ENCODE measurements at regions not wholly inside any gene's neighbourhood (a gene's known extent, or its start where the extent isn't known, plus 50 kb on each side); places are given as distances from the start of the nearest gene placed in this dataset.

DNA sequence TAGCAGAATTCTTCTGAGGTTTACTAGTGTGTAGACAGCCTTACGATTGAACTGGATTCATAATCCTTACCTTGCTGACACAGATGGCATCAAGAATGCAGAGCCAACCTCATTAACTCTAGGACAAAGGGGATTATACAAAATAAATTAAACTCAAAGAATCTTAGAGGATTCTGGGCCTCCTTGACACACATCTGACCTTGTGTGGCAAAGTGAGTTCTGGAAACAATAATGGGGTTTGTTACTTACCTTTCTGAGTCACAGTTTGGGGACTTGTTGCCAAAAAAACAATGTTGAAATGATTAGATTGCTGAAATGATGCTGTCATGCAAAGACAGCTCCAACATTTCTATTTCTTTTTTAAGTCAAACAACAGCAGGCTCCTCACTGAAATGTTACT is 179.1 kb upstream of the ISX start:
- TF ChIP-seq, protein P1, sequence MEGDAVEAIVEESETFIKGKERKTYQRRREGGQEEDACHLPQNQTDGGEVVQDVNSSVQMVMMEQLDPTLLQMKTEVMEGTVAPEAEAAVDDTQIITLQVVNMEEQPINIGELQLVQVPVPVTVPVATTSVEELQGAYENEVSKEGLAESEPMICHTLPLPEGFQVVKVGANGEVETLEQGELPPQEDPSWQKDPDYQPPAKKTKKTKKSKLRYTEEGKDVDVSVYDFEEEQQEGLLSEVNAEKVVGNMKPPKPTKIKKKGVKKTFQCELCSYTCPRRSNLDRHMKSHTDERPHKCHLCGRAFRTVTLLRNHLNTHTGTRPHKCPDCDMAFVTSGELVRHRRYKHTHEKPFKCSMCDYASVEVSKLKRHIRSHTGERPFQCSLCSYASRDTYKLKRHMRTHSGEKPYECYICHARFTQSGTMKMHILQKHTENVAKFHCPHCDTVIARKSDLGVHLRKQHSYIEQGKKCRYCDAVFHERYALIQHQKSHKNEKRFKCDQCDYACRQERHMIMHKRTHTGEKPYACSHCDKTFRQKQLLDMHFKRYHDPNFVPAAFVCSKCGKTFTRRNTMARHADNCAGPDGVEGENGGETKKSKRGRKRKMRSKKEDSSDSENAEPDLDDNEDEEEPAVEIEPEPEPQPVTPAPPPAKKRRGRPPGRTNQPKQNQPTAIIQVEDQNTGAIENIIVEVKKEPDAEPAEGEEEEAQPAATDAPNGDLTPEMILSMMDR (IDR thresholded peaks at IDR 0.05; ENCODE audit: low read depth, low read length): no peak
- no peaks in the 10 kb centered on the region for H3K4me1 ChIP-seq (ENCODE audit: low read depth)
- H3K27me3 ChIP-seq: no peaks in the 10 kb centered on the region
- H3K4me3 ChIP-seq: no peak overlapping the region
- H3K27ac ChIP-seq: no peak overlapping the region
- H3K9me3 ChIP-seq (ENCODE audit: low read depth): no peaks in the 10 kb centered on the region
- no peak for DNase-seq (ENCODE audit: low read depth in 1 of 2, low spot score in 1 of 2)
- no peaks in the 10 kb centered on the region for H3K36me3 ChIP-seq

DNA sequence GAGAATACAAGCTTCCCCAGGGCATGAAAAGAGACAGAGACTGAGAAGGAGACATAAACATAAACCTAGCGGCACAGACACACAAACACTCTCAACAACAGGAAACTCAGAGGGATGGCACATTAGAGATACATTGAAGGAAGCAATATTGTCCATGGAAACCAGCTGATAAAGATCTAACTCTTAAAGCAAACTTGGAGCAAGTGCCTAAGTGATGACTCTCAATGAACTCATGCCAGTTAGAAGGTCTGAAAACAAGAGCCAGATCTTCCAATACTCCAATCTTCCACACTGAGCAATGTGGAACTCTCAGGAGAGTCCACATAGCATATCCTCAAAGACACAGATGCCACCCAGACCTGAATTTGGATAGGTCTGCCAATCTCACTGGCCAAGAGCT is 168.8 kb upstream of the ISX start:
- Histone ChIP-seq H3K4me1 (ENCODE audit: low read depth) (no peaks in the 10 kb centered on the region), H3K36me3 (no peaks in the 10 kb centered on the region), H3K27me3 (no peaks in the 10 kb centered on the region), H3K4me3 (no peak overlapping the region), H3K27ac (no peak overlapping the region), H3K9me3 (ENCODE audit: low read depth) (no peaks in the 10 kb centered on the region)
- TF ChIP-seq, protein P1 (IDR thresholded peaks at IDR 0.05; ENCODE audit: low read depth, low read length): no peak
- DNase-seq (ENCODE audit: low read depth in 1 of 2, low spot score in 1 of 2): no peak

DNA sequence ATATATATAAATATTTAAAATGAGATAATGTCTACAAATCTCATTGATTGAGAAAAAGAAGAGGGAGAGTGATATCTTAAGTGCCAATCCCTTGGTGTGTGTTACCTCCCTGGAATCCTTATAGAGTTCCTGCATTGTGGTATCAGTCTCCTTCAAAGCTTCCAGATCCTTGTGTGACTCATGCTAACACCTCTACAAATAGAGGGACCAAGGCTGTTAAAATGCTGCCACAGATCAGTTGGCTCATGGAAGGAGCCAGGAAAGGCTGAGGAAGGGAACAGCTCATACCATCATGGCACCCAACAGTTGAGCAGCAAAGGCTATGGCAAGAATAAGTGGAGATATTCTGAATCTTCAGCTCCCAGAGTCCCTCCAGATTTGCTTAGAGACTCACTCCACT is 163.6 kb upstream of the ISX start:
- no peak overlapping the region for H3K27ac ChIP-seq
- H3K9me3 ChIP-seq (ENCODE audit: low read depth): no peaks in the 10 kb centered on the region
- TF ChIP-seq, protein P1 (IDR thresholded peaks at IDR 0.05; ENCODE audit: low read depth, low read length): no peak
- no peak for DNase-seq (ENCODE audit: low read depth in 1 of 2, low spot score in 1 of 2)
- no peaks in the 10 kb centered on the region for H3K27me3 ChIP-seq
- H3K4me1 ChIP-seq (ENCODE audit: low read depth): no peaks in the 10 kb centered on the region
- H3K36me3 ChIP-seq: no peaks in the 10 kb centered on the region
- H3K4me3 ChIP-seq: no peak overlapping the region

DNA sequence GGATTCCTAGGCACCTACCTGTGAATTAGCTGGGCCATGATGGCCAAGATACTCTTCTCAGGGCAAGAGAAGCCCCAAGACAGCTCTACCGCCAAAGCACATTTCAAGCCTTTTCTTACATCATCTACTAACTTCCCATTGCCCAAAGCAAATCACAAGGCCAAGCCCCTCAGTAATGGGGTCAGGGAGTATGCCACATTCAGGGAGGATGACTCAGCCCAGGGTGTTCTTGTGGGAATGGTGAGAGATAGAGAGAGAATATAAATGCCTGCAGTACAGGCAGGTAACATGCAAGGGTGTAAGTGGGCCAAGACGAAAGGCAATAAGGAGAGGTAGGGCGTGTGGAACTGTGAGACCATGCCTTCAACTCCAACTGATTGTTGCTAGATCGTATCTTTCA is 162.5 kb upstream of the ISX start:
- H3K4me3 ChIP-seq: no peak overlapping the region
- H3K4me1 ChIP-seq (ENCODE audit: low read depth): no peaks in the 10 kb centered on the region
- no peak for DNase-seq (ENCODE audit: low read depth in 1 of 2, low spot score in 1 of 2)
- H3K27ac ChIP-seq: no peak overlapping the region
- no peaks in the 10 kb centered on the region for H3K9me3 ChIP-seq (ENCODE audit: low read depth)
- TF ChIP-seq, protein P1 (IDR thresholded peaks at IDR 0.05; ENCODE audit: low read depth, low read length): no peak
- H3K27me3 ChIP-seq: no peaks in the 10 kb centered on the region
- no peaks in the 10 kb centered on the region for H3K36me3 ChIP-seq

DNA sequence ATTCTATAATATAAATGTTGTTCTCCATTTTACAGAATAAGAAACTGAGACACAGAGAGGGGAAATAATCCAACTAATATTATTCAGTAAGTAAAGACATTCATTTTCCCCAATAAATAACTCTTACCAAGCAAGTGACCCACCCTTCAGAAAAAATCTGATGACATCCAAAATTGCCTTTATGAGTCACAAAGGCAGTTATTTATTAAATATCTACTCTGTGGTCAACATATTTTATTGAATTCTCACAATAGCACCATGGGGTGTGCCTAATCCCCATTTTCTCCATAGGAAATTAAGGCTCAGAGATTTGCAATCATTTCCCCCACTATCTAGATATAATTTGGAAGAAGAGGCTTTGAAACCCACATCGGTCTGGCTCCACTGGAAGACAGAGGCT is 161.5 kb upstream of the ISX start:
- DNase-seq (ENCODE audit: low read depth in 1 of 2, low spot score in 1 of 2): no peak
- Histone ChIP-seq H3K9me3 (ENCODE audit: low read depth) (no peaks in the 10 kb centered on the region), H3K4me1 (ENCODE audit: low read depth) (no peaks in the 10 kb centered on the region), H3K27ac (no peak overlapping the region), H3K36me3 (no peaks in the 10 kb centered on the region), H3K4me3 (no peak overlapping the region), H3K27me3 (no peaks in the 10 kb centered on the region)
- TF ChIP-seq, protein P1 (IDR thresholded peaks at IDR 0.05; ENCODE audit: low read depth, low read length): no peak

DNA sequence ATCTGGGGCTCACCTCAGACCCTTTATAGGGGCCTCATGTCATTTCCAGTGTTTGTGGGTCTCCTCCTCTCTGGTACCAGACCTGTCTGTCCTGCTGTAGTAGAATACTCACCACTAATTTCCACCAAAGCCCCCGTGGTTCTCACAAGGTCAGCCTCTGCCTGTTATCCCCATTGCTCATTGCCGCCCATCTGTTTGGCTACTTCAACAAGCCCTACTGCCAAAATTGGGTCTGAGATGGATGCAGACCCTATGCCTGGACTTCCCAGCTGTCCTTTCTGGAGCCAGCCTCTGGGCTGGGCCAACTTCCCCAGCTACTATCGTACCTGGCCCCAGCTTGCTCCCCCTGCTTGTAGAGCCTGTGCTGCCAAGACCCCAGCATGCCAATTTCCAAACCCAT is 152.1 kb upstream of the ISX start:
- DNase-seq (ENCODE audit: low read depth in 1 of 2, low spot score in 1 of 2): no peak

More for the DNA sequence above, 152.1 kb upstream of the ISX start:
- H3K36me3 ChIP-seq: no peaks in the 10 kb centered on the region
- H3K4me1 ChIP-seq (ENCODE audit: low read depth): peaks cover 6% of the 10 kb centered on the region
- H3K27me3 ChIP-seq: no peaks in the 10 kb centered on the region
- TF ChIP-seq, protein P1 (IDR thresholded peaks at IDR 0.05; ENCODE audit: low read depth, low read length): no peak
- no peaks in the 10 kb centered on the region for H3K9me3 ChIP-seq (ENCODE audit: low read depth)
- no peak overlapping the region for H3K27ac ChIP-seq
- no peak overlapping the region for H3K4me3 ChIP-seq
